ENCODE measurements at regions not wholly inside any gene's neighbourhood (a gene's known extent, or its start where the extent isn't known, plus 50 kb on each side); places are given as distances from the start of the nearest gene placed in this dataset.

GRCh38 chr1:213899413-213899812 lies 88.4 kb upstream of the PROX1 start:
- Mint-ChIP-seq H3K9me3 (peaks cover 7% of the 10 kb centered on the region), H3K4me1 (ENCODE audit: low read depth) (no peaks in the 10 kb centered on the region), H3K27ac (no peak overlapping the region), H3K27me3 (ENCODE audit: insufficient read depth) (no peaks in the 10 kb centered on the region), H3K36me3 (ENCODE audit: low read depth) (no peaks in the 10 kb centered on the region), H3K4me3 (no peak overlapping the region)
- DNase-seq, result no peak
- TF ChIP-seq CTCF (IDR thresholded peaks at IDR 0.05), result no peak

GRCh38 chr1:213905344-213905743 lies 82.4 kb upstream of the PROX1 start:
- H3K36me3 Mint-ChIP-seq (ENCODE audit: low read depth), result no peaks in the 10 kb centered on the region
- DNase-seq, result no peak
- no peak for TF ChIP-seq CTCF (IDR thresholded peaks at IDR 0.05)
- H3K27ac Mint-ChIP-seq, result no peak overlapping the region
- H3K27me3 Mint-ChIP-seq (ENCODE audit: insufficient read depth), result no peaks in the 10 kb centered on the region
- peaks cover 36% of the 10 kb centered on the region for H3K9me3 Mint-ChIP-seq
- no peaks in the 10 kb centered on the region for H3K4me1 Mint-ChIP-seq (ENCODE audit: low read depth)
- no peak overlapping the region for H3K4me3 Mint-ChIP-seq

- H3K27me3 Mint-ChIP-seq (ENCODE audit: insufficient read depth), result peaks cover 2% of the 10 kb centered on the region; the same call in 1 of the 2 replicates
- H3K27ac Mint-ChIP-seq, result no peak overlapping the region
- DNase-seq, result no peak
- H3K9me3 Mint-ChIP-seq, result peaks cover 42% of the 10 kb centered on the region
- H3K36me3 Mint-ChIP-seq (ENCODE audit: low read depth), result no peaks in the 10 kb centered on the region
- no peak for TF ChIP-seq CTCF (IDR thresholded peaks at IDR 0.05)
- H3K4me3 Mint-ChIP-seq, result no peak overlapping the region
- H3K4me1 Mint-ChIP-seq (ENCODE audit: low read depth), result no peaks in the 10 kb centered on the region
Observed at GRCh38 chr1:213908521-213908920, 79.3 kb upstream of the PROX1 start.

- no peak overlapping the region for H3K27ac Mint-ChIP-seq
- DNase-seq, result no peak
- H3K9me3 Mint-ChIP-seq, result peaks cover 48% of the 10 kb centered on the region
- H3K27me3 Mint-ChIP-seq (ENCODE audit: insufficient read depth), result peaks cover 2% of the 10 kb centered on the region; the same call in 1 of the 2 replicates
- H3K36me3 Mint-ChIP-seq (ENCODE audit: low read depth), result no peaks in the 10 kb centered on the region
- TF ChIP-seq CTCF (IDR thresholded peaks at IDR 0.05), result no peak
- no peak overlapping the region for H3K4me3 Mint-ChIP-seq
- H3K4me1 Mint-ChIP-seq (ENCODE audit: low read depth), result no peaks in the 10 kb centered on the region
Observed at GRCh38 chr1:213914392-213914791, 73.4 kb upstream of the PROX1 start.

- no peak for DNase-seq
- TF ChIP-seq CTCF (IDR thresholded peaks at IDR 0.05), result no peak
- no peaks in the 10 kb centered on the region for H3K36me3 Mint-ChIP-seq (ENCODE audit: low read depth)
- no peaks in the 10 kb centered on the region for H3K4me1 Mint-ChIP-seq (ENCODE audit: low read depth)
- H3K9me3 Mint-ChIP-seq, result peaks cover 28% of the 10 kb centered on the region
- H3K27ac Mint-ChIP-seq, result no peak overlapping the region
- no peaks in the 10 kb centered on the region for H3K27me3 Mint-ChIP-seq (ENCODE audit: insufficient read depth)
- no peak overlapping the region for H3K4me3 Mint-ChIP-seq
Observed at GRCh38 chr1:213921311-213921710, 66.5 kb upstream of the PROX1 start.

- DNase-seq, result no peak
- Mint-ChIP-seq H3K9me3 (peaks cover 26% of the 10 kb centered on the region), H3K27ac (no peak overlapping the region), H3K4me1 (ENCODE audit: low read depth) (no peaks in the 10 kb centered on the region), H3K27me3 (ENCODE audit: insufficient read depth) (no peaks in the 10 kb centered on the region), H3K36me3 (ENCODE audit: low read depth) (no peaks in the 10 kb centered on the region), H3K4me3 (no peak overlapping the region)
- no peak for TF ChIP-seq CTCF (IDR thresholded peaks at IDR 0.05)
Observed at GRCh38 chr1:213921712-213922111, 66.1 kb upstream of the PROX1 start.

Data from HFFc6 (cell line).